ENCODE measurements at regions not wholly inside any gene's neighbourhood (a gene's known extent, or its start where the extent isn't known, plus 50 kb on each side); places are given as distances from the start of the nearest gene placed in this dataset.

- DNase-seq (ENCODE audit: low read depth in 2 of 2) = no peak
Measured at GRCh38 chr4:141403782-141404181, 183.1 kb downstream of the ZNF330 start.

DNA sequence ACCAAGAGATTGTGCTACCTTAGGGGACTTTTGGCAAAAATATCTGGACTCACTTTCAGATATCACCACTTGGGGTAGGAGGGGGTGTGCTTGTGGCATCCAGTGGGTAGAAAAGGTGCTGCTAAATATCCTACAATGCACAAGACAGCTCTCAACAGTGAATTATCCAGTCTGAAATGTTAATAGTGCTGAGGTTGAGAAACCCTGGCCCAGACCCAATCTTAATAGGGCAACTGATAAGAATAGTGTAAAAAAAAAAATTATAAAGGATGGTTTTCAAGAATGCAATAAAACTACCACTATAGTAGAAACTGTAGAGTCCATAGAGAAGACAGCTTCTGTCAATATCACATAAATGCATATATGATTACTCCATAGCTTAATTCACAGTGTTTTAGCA lies 185.5 kb downstream of the ZNF330 start:
- no peak for DNase-seq (ENCODE audit: low read depth in 2 of 2)

GRCh38 chr4:141409556-141409955 lies 188.9 kb downstream of the ZNF330 start:
- DNase-seq (ENCODE audit: low read depth in 2 of 2) = no peak

- no peak for DNase-seq (ENCODE audit: low read depth in 2 of 2)
Measured at GRCh38 chr4:141410839-141411238, 190.1 kb downstream of the ZNF330 start.

- DNase-seq (ENCODE audit: low read depth in 2 of 2) = no peak
Measured at GRCh38 chr4:141411936-141412335, 191.2 kb downstream of the ZNF330 start.

- DNase-seq (ENCODE audit: low read depth in 2 of 2) = no peak
Measured at GRCh38 chr4:141413366-141413765, 192.7 kb downstream of the ZNF330 start.

DNA sequence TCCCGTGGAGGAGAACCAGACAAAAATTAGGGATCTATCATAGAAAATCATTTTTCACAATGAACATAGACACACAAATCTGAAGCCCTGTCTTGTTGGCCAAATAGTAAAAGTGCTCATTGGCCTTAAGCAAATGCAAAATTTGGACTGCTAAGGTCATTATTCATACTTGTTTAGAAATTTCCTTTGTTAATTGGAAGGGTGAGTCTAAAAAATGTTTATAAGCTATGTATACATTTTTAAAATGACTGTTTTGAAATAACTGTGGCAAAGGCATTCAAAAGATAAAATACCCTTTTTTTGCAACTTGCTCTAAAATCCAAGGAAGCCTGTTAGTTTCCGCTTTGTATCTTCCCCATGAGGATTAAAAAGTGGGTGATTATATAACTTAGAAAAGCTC lies 195.0 kb downstream of the ZNF330 start:
- no peak for DNase-seq (ENCODE audit: low read depth in 2 of 2)

DNA sequence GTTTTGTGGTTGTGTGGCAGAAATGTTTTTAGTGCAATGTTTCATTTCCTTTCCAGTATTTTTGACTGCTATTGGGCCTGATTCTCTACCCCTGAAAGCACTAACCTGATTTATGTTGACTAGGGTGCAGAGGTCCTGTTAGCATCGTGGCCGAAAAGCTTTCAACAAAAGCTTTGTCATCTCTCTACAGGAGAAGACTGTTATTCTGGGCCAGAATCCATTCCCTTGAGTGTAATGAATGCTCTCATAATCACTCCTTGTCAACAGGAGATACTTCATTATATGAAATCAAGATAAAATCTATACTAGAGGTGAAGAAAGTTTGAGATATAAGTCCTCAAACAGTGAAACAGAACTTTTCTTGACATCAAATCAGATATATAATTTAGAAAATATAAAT lies 195.5 kb downstream of the ZNF330 start:
- DNase-seq (ENCODE audit: low read depth in 2 of 2) = no peak

DNA sequence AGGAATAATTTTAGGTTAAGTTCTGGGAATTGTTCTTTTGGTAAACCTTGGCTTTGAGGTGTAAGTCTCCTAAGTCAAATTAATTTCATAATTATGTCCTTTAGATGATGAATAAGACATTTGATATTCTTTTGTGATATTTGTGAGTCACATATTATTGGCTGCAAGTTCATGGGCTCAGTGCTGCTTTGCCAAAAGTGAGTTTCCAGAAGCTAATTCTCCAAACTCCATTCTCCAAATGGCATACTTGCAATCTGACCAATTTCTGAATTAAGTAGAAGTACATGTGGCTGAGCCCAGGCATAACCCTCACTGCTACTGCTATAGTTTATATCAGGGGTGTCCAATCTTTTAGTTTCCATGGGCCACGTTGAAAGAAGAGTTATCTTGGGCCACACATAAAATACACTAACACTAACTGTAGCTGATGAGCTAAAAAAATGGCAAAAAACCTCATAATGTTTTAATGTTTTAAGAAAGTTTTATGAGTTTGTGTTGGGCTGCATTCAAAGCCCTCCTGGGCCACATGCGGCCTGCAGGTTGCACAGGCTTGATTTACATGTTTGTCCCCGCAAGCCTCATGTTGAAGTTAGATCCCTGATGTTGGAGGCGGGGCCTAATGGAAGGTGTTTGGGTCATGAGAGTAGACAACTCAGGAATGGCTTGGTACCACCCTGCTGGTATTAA lies 196.1 kb downstream of the ZNF330 start:
- DNase-seq (ENCODE audit: low read depth in 2 of 2) = no peak

DNA sequence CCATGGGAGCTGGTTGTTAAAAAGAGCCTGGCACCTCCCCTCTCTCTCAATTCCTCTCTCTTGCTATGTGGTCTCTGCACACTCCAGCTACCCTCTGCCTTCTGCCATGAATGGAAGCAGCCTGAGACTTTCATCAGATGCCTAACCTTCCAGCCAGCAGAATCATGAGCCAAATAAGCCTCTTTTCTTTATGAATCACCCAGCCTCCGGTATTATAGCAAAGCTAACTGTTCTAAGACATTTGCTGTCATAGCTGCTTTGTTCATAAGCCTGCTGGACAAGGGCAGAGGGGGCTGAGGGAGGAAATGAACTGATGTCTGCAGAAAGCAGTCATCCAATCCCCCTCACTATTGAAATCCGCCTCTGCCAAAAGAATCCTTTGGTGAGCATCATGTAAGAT lies 196.7 kb downstream of the ZNF330 start:
- DNase-seq (ENCODE audit: low read depth in 2 of 2) = no peak

- DNase-seq (ENCODE audit: low read depth in 2 of 2) = no peak
Measured at GRCh38 chr4:141425124-141425523, 204.4 kb downstream of the ZNF330 start.

GRCh38 chr4:141427726-141428296 lies 207.1 kb downstream of the ZNF330 start:
- DNase-seq (ENCODE audit: low read depth in 2 of 2) = no peak

GRCh38 chr4:141429933-141430332 lies 206.4 kb upstream of the IL15 start:
- no peak for DNase-seq (ENCODE audit: low read depth in 2 of 2)

DNA sequence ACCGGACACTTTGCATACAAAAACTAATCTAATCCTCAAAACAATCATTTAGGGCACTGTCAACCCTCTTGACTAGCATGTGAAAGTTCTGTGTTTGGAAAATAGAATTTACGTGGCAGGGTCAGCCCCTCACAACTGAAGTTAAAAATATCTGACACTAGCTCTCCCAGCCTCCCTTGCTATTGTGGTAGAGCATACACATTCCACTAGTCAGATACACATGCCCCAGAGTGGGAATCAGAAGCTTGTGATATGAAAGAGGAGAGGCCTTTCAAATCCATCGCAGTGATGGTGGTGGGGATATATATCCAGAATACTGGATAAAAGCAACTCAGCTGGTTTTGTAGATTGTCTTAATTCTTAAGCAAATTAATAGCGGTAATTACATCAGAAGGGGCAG lies 205.7 kb upstream of the IL15 start:
- no peak for DNase-seq (ENCODE audit: low read depth in 2 of 2)

DNA sequence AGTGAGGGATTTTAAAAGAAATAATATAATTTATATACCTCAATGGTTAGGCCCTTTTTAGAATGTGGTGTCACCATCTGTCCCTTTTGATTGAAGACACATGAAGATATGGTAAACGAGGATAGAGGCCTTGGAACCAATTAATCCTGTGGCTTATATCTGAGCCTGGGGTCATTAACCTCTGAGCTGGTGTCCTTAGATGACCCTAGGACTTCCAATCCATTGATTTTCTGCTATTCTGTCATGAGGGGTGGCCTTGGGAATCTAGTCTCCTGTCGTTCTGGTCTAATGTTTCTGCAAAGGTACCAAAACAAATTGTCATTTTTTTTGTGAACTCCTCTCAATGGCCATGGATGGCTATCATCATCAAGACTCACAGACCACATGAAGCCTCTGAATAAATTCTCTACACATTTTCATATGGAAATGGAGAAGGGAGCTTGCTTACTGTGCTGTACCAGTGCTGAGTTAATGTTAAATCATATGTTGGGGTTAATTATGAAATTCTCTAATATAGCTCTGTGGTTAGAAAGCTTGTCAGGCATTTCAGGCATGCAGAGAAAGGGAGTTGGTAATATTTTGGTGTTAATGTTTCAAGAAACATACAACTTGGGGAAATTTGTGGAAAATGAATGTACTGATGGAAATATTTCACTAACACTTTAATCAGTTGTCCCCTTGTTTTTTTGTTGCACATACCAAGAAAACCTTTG lies 204.2 kb upstream of the IL15 start:
- no peak for DNase-seq (ENCODE audit: low read depth in 2 of 2)

GRCh38 chr4:141435446-141436225 lies 200.7 kb upstream of the IL15 start:
- no peak for DNase-seq (ENCODE audit: low read depth in 2 of 2)

GRCh38 chr4:141439223-141439622 lies 197.2 kb upstream of the IL15 start:
- DNase-seq (ENCODE audit: low read depth in 2 of 2) = no peak

DNA sequence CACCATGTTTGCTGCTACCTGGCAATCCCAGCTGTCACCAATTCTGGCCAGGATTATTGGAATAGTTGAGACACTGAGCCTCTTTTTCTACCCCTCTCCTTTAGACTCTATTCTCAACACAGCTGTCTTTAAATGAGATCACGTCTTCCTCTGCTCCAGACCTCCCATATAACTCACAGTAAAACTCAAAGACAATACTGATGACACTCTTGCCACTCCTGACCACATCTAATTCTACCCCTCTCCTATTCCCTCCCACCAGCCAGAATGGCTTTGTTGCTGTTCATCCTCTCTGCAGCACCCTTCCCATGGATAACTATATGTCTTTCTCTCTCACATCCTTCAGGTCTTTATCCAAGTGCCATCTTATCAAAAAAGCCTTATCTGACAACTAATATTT lies 188.6 kb upstream of the IL15 start:
- no peak for DNase-seq (ENCODE audit: low read depth in 2 of 2)

DNA sequence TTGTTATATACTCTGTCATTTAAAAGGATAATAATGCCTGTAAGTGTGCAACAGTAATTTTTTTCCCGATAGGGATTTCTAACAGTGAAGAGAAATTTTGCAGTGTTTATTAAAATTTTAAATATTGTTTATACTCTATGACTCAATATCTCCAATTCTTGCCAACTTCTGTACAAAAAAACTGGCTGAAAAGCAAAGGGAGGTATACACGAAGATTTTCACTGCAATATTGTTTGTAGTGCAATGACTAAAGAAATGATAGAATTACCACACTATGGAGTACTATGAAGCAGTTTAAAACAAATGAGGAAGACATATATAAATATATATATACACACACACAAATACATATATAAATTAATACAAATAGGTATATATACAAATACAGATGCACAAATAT lies 187.9 kb upstream of the IL15 start:
- DNase-seq (ENCODE audit: low read depth in 2 of 2) = no peak

- no peak for DNase-seq (ENCODE audit: low read depth in 2 of 2)
Measured at GRCh38 chr4:141449927-141450326, 186.5 kb upstream of the IL15 start.

GRCh38 chr4:141455651-141456050 lies 180.7 kb upstream of the IL15 start:
- DNase-seq (ENCODE audit: low read depth in 2 of 2) = no peak

DNA sequence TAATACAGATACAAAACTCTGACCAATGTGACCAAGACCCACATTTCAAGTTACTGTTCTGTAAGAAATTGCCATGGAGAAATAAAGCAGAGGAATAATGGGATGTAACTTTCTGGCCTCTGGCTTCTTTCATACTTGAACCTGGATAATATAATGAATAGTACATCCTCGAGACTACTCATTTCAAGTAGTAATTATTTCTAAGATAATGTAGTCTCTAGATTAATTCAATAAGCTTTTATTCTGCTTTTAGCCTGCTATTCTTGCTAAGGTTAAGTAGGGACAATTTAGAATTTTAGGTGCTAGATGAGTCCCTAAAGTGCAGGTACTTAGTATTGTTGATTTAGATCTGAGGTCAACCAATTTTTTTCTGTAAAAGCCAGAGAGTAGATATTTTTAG lies 178.7 kb upstream of the IL15 start:
- no peak for DNase-seq (ENCODE audit: low read depth in 2 of 2)

DNA sequence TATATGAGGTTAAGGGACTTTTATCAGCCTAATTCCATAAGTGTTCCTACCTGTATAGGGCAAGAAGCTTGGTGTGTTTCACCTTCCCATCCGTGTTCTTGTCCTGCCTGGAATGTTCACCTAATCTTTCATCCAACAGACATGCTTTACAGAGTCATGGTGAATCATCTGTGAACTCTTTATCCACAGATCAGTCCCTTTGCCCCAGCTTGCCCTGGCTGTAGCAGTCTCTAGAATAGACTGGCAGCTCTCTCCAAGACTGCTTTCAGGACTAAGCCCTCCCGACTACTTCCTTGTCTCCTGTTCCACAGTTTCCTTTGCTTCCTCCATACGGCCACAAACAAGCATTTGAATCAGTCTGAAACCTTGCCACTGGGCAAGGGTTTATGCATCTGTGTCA lies 177.9 kb upstream of the IL15 start:
- no peak for DNase-seq (ENCODE audit: low read depth in 2 of 2)
